Amygdala (tissue), 56 donors: ENCODE measurements at regions not wholly inside any gene's neighbourhood (a gene's known extent, or its start where the extent isn't known, plus 50 kb on each side); places are given as distances from the start of the nearest gene placed in this dataset.

ENCODE experiments used
- DNase-seq, 56 donors: peaks; one replicate each; lab custom pipeline; 2025; lab: John Stamatoyannopoulos, UW

DNA sequence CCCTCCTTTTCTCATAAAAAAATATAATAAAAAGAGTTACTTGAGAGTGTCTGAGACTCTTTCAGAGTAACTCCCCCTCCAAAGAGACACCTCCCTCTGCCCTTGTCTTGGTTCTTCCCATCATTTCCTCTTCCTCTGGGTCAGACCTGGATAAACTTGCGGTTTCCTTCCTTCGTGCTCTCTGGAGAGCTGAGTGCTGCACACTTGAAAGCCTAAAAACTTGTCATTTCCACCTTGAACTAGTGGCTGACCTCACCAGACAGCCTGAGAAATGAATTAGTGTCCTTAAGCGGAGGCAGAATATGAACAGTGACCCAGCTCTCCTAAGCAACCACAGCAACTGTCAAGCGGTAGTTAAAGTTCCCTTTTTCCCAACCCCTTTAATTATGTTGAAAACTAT lies 88.4 kb upstream of the PROX1 start:
- DNase-seq = no peak

DNA sequence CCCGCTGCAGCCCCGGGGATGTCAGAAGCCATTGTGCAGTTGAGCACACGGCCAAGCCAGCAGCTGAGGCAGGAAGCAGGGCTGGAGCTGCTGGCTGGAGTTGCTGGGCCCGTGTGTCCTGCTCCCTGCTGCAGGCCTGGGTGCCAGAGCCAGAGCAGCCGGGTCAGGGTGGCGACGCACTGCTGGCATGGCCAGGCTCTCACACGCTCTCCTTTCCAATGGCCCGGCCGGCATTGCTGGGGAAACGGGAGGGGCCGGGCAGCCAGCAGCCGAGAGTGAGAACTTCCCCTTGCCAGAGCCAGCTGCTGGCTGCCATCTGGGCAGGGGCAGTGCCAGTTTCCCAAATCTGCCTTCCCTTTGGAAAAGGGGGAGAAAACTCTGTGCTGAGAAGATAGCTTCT lies 82.4 kb upstream of the PROX1 start:
- peak in 50 of 56 donors; percentile 2 to 79 (median 44) for DNase-seq

DNA sequence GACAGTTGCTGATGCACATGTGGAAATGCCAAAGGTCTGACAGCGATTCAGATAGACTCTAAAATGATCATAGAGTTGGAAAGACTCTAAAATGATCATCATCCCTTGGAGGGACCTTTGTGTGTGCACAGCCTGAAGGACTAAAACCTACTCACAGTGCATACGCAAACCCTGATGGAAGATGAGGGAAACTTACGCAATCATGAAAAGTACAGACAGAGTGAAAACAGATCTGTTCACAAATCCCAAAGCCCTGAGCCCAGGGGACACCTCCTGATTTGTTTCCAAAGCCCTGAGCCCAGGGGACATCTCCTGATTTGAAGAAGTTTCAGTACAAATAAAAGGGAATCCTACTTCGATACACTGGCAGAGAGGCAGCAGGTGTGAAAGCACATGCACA lies 79.3 kb upstream of the PROX1 start:
- DNase-seq = no peak

GRCh38 chr1:213914392-213914791 lies 73.4 kb upstream of the PROX1 start:
- DNase-seq = no peak

DNA sequence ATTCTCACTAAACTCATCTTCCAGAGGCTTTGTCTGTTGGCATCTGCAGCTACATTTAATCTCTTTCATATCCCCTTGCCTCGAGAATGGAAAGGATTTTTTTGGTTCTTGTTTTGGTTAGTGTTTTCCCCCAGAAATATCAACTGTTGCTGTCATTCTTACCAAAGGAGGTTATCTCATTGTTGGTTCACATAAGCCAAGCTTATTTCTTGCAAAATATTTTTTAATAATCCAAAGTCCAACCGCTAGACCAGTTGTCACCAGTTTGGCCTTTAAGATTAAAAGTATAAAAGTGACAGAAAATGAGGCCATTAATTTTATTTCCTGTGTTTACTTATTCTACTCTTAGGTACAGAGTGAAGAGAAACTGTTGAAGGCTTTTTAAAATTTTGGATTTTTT lies 66.5 kb upstream of the PROX1 start:
- DNase-seq = no peak

- no peak for DNase-seq
Observed at GRCh38 chr1:213921712-213922111, 66.1 kb upstream of the PROX1 start.

DNA sequence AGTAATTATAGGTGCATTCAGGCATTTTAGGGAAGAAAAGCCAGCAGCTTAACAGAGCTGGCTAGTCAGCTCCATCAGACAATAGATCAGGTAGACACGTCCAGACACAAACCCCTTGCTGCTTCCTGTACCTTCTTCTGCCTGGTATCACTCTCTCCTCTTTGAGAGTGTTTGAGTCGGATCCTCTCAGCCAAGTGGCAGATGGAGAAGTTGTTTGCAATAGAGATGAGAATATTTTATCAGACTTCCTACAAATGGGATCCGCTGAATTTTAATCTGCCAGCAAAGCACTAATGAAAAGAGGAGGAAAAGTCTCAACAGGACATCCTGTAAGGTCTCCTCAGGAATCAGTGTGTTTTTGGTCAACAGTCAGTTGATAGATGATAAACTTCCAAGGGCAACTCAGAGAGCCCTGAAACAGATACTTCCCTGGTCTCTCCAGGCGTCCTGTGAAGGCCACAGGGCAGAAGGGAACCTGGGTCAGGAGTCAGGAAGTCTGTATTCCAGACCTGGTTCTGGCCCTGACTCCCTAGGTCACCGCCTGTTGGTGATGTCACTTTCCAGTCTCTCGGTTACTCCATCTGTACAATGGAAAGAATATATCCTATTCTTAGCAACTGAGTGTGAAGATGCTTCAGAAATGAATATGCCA lies 62.1 kb upstream of the PROX1 start:
- DNase-seq = no peak

- DNase-seq = no peak
Observed at GRCh38 chr1:213927846-213928245, 59.9 kb upstream of the PROX1 start.

GRCh38 chr1:213929398-213929797 lies 58.4 kb upstream of the PROX1 start:
- no peak for DNase-seq

DNA sequence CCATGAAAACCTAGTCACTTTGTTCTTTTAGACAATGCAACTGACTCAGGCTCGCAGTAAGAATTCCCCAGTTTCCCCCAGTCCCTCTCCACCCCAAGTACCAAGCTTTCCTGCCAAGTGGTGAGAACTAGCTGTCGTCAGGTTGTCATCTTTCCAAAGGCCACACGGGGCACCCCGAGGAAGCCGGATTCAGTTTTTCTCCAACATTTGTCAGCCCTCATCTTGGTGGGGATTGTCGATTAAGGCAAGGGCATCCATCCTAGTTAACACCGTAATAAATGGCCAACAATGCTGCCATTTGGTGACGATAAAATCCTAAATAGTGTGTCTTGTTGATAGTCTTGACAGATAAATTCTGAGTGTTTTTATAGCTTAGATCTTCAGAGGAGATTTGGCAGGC lies 55.9 kb upstream of the PROX1 start:
- no peak for DNase-seq

DNA sequence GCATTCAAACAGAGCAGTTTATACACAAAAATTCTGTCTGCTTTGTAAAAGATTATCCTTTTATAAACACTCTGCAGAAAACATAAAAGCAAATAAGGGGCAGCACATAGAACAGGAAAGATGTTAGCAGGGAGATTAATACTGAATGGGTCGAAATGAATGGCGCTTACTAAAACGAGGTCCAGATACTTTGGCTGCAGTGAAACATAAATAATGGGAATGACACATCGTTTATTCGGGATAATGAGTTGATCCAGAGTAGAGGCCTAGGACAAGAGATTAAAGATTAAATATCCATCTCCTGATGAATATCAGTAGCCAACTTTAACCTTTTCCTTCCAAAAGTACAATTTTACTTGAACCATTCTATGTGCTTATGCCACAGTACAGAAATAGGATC lies 54.4 kb upstream of the PROX1 start:
- DNase-seq = no peak

GRCh38 chr1:213934649-213935048 lies 53.1 kb upstream of the PROX1 start:
- no peak for DNase-seq

DNA sequence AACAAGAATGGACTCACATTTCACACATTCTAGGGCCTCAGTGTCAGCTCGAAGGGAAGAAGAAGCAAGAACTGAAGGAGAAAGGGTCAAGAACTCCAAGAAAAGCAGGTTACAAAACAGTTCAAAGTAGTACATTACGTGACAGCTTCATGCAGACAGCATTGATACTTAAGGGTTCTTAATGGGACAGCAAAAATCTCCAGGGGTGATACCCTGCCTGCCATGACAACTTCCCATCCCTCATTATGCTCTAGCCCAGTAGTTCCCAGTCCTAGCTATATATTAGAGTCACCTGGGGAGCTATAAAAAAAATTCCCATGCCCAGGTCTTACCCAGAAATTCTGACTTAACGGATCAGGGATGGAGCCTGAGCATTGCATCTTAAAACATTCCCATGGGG lies 51.2 kb upstream of the PROX1 start:
- DNase-seq = no peak
